ENCODE measurements at regions not wholly inside any gene's neighbourhood (a gene's known extent, or its start where the extent isn't known, plus 50 kb on each side); places are given as distances from the start of the nearest gene placed in this dataset.

GRCh38 chr1:228546541-228547463 lies 59.6 kb downstream of the RNF187 start:
- DNase-seq (ENCODE audit: low read depth in 2 of 2): no peak

GRCh38 chr1:228547464-228547792 lies 60.2 kb downstream of the RNF187 start:
- no peak for DNase-seq (ENCODE audit: low read depth in 2 of 2)

- no peak for DNase-seq (ENCODE audit: low read depth in 2 of 2)
Measured at GRCh38 chr1:228548788-228549187, 61.6 kb downstream of the RNF187 start.

- DNase-seq (ENCODE audit: low read depth in 2 of 2): no peak
Measured at GRCh38 chr1:228552596-228553176, 65.5 kb downstream of the RNF187 start.

GRCh38 chr1:228554107-228554506 lies 66.9 kb downstream of the RNF187 start:
- DNase-seq (ENCODE audit: low read depth in 2 of 2): no peak

- peak in 1 of 2 donors; percentile 5 for DNase-seq (ENCODE audit: low read depth in 2 of 2)
Measured at GRCh38 chr1:228555074-228555994, 68.2 kb downstream of the RNF187 start.

GRCh38 chr1:228556634-228557430 lies 69.7 kb downstream of the RNF187 start:
- DNase-seq (ENCODE audit: low read depth in 2 of 2): peak in 1 of 2 donors; percentile 10
